ENCODE measurements at regions not wholly inside any gene's neighbourhood (a gene's known extent, or its start where the extent isn't known, plus 50 kb on each side); places are given as distances from the start of the nearest gene placed in this dataset.
A peak's percentile ranks its signal among the peaks of the same experiment; 100 is the strongest.

GRCh38 chr15:62552444-62552843, 387.4 kb upstream of the C2CD4B start:
- Histone ChIP-seq H4K20me1 (no peaks in the 10 kb centered on the region), H3K4me1 (peaks cover 15% of the 10 kb centered on the region), H3K9me3 (no peaks in the 10 kb centered on the region), H3K4me2 (no peak overlapping the region), H3K4me3 (no peak overlapping the region), H3K27me3 (no peaks in the 10 kb centered on the region), H3K36me3 (no peaks in the 10 kb centered on the region), H3K27ac (no peak overlapping the region), H3K9ac (no peak overlapping the region)
- no peak for TF ChIP-seq Cebpa-rat (IDR thresholded peaks at IDR 0.05)

- TF ChIP-seq Cebpa-rat (IDR thresholded peaks at IDR 0.05): no peak
- H3K4me1 ChIP-seq: peaks cover 15% of the 10 kb centered on the region
- H3K4me3 ChIP-seq: no peak overlapping the region
- H3K27me3 ChIP-seq: no peaks in the 10 kb centered on the region
- H3K27ac ChIP-seq: peak overlapping the region; percentile 70
- no peaks in the 10 kb centered on the region for H3K36me3 ChIP-seq
- no peaks in the 10 kb centered on the region for H3K9me3 ChIP-seq
- H4K20me1 ChIP-seq: no peaks in the 10 kb centered on the region
- H3K9ac ChIP-seq: 0 out of 2 replicates have a peak overlapping the region, but pooled peaks have one; percentile 39
- peak overlapping the region; percentile 73 for H3K4me2 ChIP-seq
These were observed 389.0 kb upstream of the C2CD4B start for GRCh38 chr15:62553911-62554563.

DNA sequence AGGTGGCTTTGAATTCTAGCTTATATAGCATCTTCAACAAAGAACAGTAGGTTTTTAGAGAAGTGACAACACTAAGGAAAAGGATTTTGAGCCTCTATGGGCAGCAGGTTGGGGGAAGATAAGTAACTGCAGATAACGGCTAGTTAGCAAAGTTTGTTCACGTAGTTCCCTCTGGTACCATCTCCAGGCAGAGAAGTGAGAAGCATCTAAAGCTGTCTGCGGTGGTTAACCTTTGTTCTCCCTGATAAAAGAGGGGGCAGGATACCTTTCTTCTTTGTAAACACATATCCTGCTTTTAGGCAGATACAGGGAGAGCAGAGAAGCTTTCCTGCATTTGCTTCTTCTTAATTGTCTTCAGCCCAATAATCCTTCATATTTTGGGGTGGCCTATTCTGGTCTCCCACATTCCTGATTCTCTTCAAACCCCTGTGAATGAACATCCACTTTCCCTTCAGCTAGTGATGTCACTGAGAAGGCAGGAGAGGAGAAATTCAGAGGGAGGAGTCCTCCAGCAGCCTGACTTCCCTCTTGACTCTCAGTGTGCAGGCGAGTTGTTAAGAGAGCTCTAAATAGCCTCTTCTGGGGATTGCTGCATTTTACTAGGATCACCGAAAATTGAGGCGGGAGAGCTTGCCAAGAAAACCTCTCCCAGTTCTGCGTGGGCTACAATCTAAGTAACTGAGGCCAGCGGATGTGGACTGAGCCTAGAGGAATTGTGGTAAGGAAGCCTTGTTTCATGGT, 393.7 kb upstream of the C2CD4B start:
- Histone ChIP-seq H3K4me1 (peaks cover 13% of the 10 kb centered on the region), H3K4me3 (no peak overlapping the region), H3K9me3 (no peaks in the 10 kb centered on the region), H3K4me2 (no peak overlapping the region), H3K27me3 (no peaks in the 10 kb centered on the region), H4K20me1 (no peaks in the 10 kb centered on the region), H3K27ac (no peak overlapping the region), H3K36me3 (no peaks in the 10 kb centered on the region), H3K9ac (no peak overlapping the region)
- no peak for TF ChIP-seq Cebpa-rat (IDR thresholded peaks at IDR 0.05)

- H4K20me1 ChIP-seq: no peaks in the 10 kb centered on the region
- H3K27me3 ChIP-seq: no peaks in the 10 kb centered on the region
- H3K9me3 ChIP-seq: no peaks in the 10 kb centered on the region
- H3K36me3 ChIP-seq: no peaks in the 10 kb centered on the region
- H3K4me3 ChIP-seq: no peak overlapping the region
- H3K4me1 ChIP-seq: peaks cover 8% of the 10 kb centered on the region
- no peak for TF ChIP-seq Cebpa-rat (IDR thresholded peaks at IDR 0.05)
- no peak overlapping the region for H3K9ac ChIP-seq
- no peak overlapping the region for H3K4me2 ChIP-seq
- H3K27ac ChIP-seq: no peak overlapping the region
These were observed 394.3 kb upstream of the C2CD4B start for GRCh38 chr15:62559381-62559733.

DNA sequence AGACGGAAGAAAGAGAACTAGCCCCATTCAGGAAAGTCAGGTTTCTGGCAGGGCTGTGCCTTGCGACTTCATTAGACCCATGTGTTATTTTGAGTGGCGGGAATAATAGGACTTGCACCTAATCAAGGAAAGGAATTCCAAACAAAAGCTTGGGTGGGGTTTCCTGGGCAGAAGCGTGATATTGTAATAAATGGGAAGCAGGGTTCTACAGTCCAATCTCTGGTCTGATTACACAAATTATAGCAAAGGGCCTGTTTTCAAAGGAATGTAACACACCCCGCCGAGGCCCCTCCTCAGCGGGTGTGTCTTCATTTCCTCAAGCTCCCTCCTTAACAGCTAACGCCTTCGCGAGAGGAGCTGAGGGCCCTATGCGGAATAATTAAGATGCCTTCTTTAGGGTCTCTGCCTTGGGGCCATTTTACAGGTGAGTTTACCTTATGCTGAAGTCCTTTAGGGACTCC, 396.0 kb upstream of the C2CD4B start:
- Histone ChIP-seq H3K9me3 (no peaks in the 10 kb centered on the region), H4K20me1 (no peaks in the 10 kb centered on the region), H3K4me1 (no peaks in the 10 kb centered on the region), H3K27ac (no peak overlapping the region), H3K9ac (no peak overlapping the region), H3K36me3 (no peaks in the 10 kb centered on the region), H3K4me3 (no peak overlapping the region), H3K27me3 (no peaks in the 10 kb centered on the region), H3K4me2 (no peak overlapping the region)
- TF ChIP-seq Cebpa-rat (IDR thresholded peaks at IDR 0.05): no peak

DNA sequence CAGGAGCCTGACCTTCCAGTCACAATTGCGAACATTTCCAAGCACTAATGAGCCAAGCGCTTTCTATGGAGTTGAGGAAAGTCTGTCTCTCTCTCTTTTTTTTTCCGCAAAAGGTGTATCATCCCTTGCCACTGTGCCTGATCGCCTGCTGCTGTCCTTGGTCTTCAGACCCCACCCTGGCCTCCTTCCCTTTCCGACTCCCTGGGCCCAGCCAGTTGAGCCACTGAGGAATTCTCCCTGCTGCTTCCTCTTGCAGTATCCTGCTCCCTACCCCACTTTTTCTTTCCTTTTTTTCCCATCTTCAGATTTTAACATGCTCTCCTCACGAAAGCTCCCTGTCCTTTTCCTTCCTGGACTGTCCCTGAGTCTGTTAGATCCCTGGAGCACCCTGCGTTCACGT, 396.5 kb upstream of the C2CD4B start:
- no peak for TF ChIP-seq Cebpa-rat (IDR thresholded peaks at IDR 0.05)
- Histone ChIP-seq H3K4me2 (no peak overlapping the region), H3K4me1 (no peaks in the 10 kb centered on the region), H3K36me3 (no peaks in the 10 kb centered on the region), H3K9me3 (no peaks in the 10 kb centered on the region), H3K9ac (no peak overlapping the region), H4K20me1 (no peaks in the 10 kb centered on the region), H3K27ac (no peak overlapping the region), H3K27me3 (no peaks in the 10 kb centered on the region), H3K4me3 (no peak overlapping the region)

- no peak overlapping the region for H3K9ac ChIP-seq
- no peak overlapping the region for H3K4me3 ChIP-seq
- no peaks in the 10 kb centered on the region for H3K27me3 ChIP-seq
- no peaks in the 10 kb centered on the region for H3K36me3 ChIP-seq
- no peaks in the 10 kb centered on the region for H4K20me1 ChIP-seq
- no peak for TF ChIP-seq Cebpa-rat (IDR thresholded peaks at IDR 0.05)
- no peaks in the 10 kb centered on the region for H3K4me1 ChIP-seq
- no peak overlapping the region for H3K27ac ChIP-seq
- no peak overlapping the region for H3K4me2 ChIP-seq
- H3K9me3 ChIP-seq: no peaks in the 10 kb centered on the region
These were observed 400.0 kb upstream of the C2CD4B start for GRCh38 chr15:62564886-62565633.

DNA sequence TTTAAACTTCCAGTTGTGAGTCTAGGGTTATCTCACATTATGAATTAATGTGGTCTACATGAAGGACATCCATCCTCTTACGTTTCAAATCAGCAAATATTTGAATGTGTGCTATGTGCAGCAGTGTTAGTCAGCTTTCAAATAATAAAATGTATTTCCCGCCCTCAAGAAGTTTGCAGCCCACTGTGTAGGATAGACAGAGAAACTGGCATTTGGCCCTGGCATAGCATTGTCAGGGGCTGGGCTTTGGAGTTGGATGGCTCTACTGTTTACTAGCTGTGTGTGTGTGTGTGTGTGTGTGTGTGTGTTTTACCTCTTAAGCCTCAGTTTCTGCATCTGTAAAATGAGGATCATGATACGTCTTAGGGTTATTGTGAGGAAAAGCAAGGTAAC, 400.5 kb upstream of the C2CD4B start:
- Histone ChIP-seq H3K4me1 (no peaks in the 10 kb centered on the region), H4K20me1 (no peaks in the 10 kb centered on the region), H3K9me3 (no peaks in the 10 kb centered on the region), H3K4me2 (no peak overlapping the region), H3K9ac (no peak overlapping the region), H3K27me3 (no peaks in the 10 kb centered on the region), H3K4me3 (no peak overlapping the region), H3K36me3 (no peaks in the 10 kb centered on the region), H3K27ac (no peak overlapping the region)
- TF ChIP-seq Cebpa-rat (IDR thresholded peaks at IDR 0.05): no peak

DNA sequence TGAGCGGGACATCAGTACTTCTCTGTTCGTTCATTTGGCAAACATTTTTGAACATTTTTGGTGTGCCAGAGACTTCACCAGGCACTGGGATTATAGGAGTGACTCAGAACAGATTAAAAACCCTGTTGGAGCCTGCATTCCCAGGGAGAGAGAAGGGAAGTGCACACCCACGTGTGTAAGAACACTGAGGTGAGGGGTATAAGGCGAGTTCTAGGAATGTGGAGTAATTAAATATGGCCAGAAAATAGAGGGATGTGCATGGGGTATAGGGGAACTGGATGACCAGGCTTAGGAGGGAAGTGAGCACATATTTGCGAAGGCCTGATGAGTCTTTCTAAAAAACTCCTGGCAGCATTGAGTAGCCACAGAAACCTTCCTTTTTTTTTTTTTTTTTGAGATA, 401.2 kb upstream of the C2CD4B start:
- Histone ChIP-seq H3K4me3 (no peak overlapping the region), H3K4me1 (no peaks in the 10 kb centered on the region), H4K20me1 (no peaks in the 10 kb centered on the region), H3K36me3 (no peaks in the 10 kb centered on the region), H3K9ac (no peak overlapping the region), H3K4me2 (no peak overlapping the region), H3K9me3 (no peaks in the 10 kb centered on the region), H3K27me3 (no peaks in the 10 kb centered on the region), H3K27ac (no peak overlapping the region)
- TF ChIP-seq Cebpa-rat (IDR thresholded peaks at IDR 0.05): no peak

GRCh38 chr15:62567501-62567900, 402.4 kb upstream of the C2CD4B start:
- no peak for TF ChIP-seq Cebpa-rat (IDR thresholded peaks at IDR 0.05)
- H3K9ac ChIP-seq: no peak overlapping the region
- no peak overlapping the region for H3K27ac ChIP-seq
- no peak overlapping the region for H3K4me3 ChIP-seq
- H3K4me1 ChIP-seq: no peaks in the 10 kb centered on the region
- H3K27me3 ChIP-seq: no peaks in the 10 kb centered on the region
- no peaks in the 10 kb centered on the region for H3K36me3 ChIP-seq
- H3K4me2 ChIP-seq: no peak overlapping the region
- no peaks in the 10 kb centered on the region for H3K9me3 ChIP-seq
- H4K20me1 ChIP-seq: no peaks in the 10 kb centered on the region

All from BLaER1 (cell line).